H9 (cell line): ENCODE measurements at regions not wholly inside any gene's neighbourhood (a gene's known extent, or its start where the extent isn't known, plus 50 kb on each side); places are given as distances from the start of the nearest gene placed in this dataset.

Source experiments
- DNase-seq: peaks from one replicate; pipeline ENCODE4 v3.0.0-alpha.2; 2017
- H2AFZ ChIP-seq: one replicate; pipeline ENCODE4 v1.6.1; 2013; ENCODE audit warnings: mild to moderate bottlenecking, low read length, control low read depth, moderate library complexity
- H2AK5ac ChIP-seq: 2 replicates; pipeline ENCODE4 v1.6.1; 2013; ENCODE audit warnings: low read length, control low read depth, mixed read lengths; ENCODE audit not compliant: insufficient read length
- H2BK120ac ChIP-seq: one replicate; pipeline ENCODE4 v1.6.1; 2013; ENCODE audit warnings: low read depth, mild to moderate bottlenecking, low read length, control low read depth, inconsistent platforms; ENCODE audit not compliant: poor library complexity, severe bottlenecking
- H2BK12ac ChIP-seq: 2 replicates; pipeline ENCODE4 v1.6.1; 2013; ENCODE audit warnings: low read length, control low read depth, mixed read lengths, low read depth; ENCODE audit not compliant: insufficient read length
- H2BK15ac ChIP-seq: 2 replicates; pipeline ENCODE4 v1.6.1; 2013; ENCODE audit warnings: low read depth, low read length, control low read depth
- H2BK20ac ChIP-seq: one replicate; pipeline ENCODE4 v1.6.1; 2013; ENCODE audit warnings: low read depth, mild to moderate bottlenecking, low read length, control low read depth, inconsistent platforms; ENCODE audit not compliant: poor library complexity, severe bottlenecking
- H2BK5ac ChIP-seq: 2 replicates; pipeline ENCODE4 v1.6.1; 2013; ENCODE audit warnings: low read length, control low read depth, mixed read lengths; ENCODE audit not compliant: insufficient read length
- H3K14ac ChIP-seq: 2 replicates; pipeline ENCODE4 v1.6.1; 2013; ENCODE audit warnings: low read length, control low read depth; ENCODE audit not compliant: insufficient read depth
- H3K18ac ChIP-seq: 2 replicates; pipeline ENCODE4 v1.6.1; 2013; ENCODE audit warnings: low read depth, mild to moderate bottlenecking, mixed read lengths, low read length, control low read depth; ENCODE audit not compliant: insufficient read length
- H3K23ac ChIP-seq: 2 replicates; pipeline ENCODE4 v1.6.1; 2013; ENCODE audit warnings: low read length, control low read depth, mixed read lengths, low read depth; ENCODE audit not compliant: insufficient read length
- H3K23me2 ChIP-seq: 2 replicates; pipeline ENCODE4 v1.6.1; 2013; ENCODE audit warnings: low read depth, mild to moderate bottlenecking, mixed read lengths, low read length, control low read depth; ENCODE audit not compliant: insufficient read length, poor library complexity, severe bottlenecking
- H3K27ac ChIP-seq: 2 replicates; pipeline ENCODE4 v1.5.1; 2013; ENCODE audit warnings: low read length, control low read depth, mixed read lengths, low read depth; ENCODE audit not compliant: insufficient read length
- H3K27me3 ChIP-seq: 2 replicates; pipeline ENCODE4 v1.6.1; 2013; ENCODE audit warnings: low read length, control low read depth, inconsistent platforms; ENCODE audit not compliant: insufficient read depth
- H3K4ac ChIP-seq: 2 replicates; pipeline ENCODE4 v1.6.1; 2013; ENCODE audit warnings: low read depth, mild to moderate bottlenecking, control low read depth, inconsistent platforms, low read length, moderate library complexity
- H3K4me1 ChIP-seq: 2 replicates; pipeline ENCODE4 v1.6.1; 2013; ENCODE audit warnings: low read length, control low read depth, inconsistent platforms; ENCODE audit not compliant: insufficient read depth
- H3K4me2 ChIP-seq: 2 replicates; pipeline ENCODE4 v1.6.1; 2013; ENCODE audit warnings: low read length, control low read depth, mixed read lengths; ENCODE audit not compliant: insufficient read length, insufficient read depth
- H3K56ac ChIP-seq: 2 replicates; pipeline ENCODE4 v1.6.1; 2013; ENCODE audit warnings: low read depth, mild to moderate bottlenecking, mixed read lengths, low read length, control low read depth; ENCODE audit not compliant: insufficient read length
- H3K79me1 ChIP-seq: 2 replicates; pipeline ENCODE4 v1.6.1; 2013; ENCODE audit warnings: low read depth, mild to moderate bottlenecking, moderate library complexity, low read length, control low read depth, inconsistent platforms; ENCODE audit not compliant: insufficient read depth, poor library complexity, severe bottlenecking
- H3K79me2 ChIP-seq: 2 replicates; pipeline ENCODE4 v1.6.1; 2013; ENCODE audit warnings: low read length, control low read depth, inconsistent platforms; ENCODE audit not compliant: insufficient read depth
- H3K9ac ChIP-seq: 2 replicates; pipeline ENCODE4 v1.6.1; 2013; ENCODE audit warnings: low read length, control low read depth, mixed read lengths; ENCODE audit not compliant: insufficient read length; ENCODE audit errors: extremely low read depth
- H3K9me3 ChIP-seq: one replicate; pipeline ENCODE4 v1.6.1; 2013; ENCODE audit warnings: low read depth, low read length, inconsistent platforms; ENCODE audit not compliant: control insufficient read depth
- H3T11ph ChIP-seq: one replicate; pipeline ENCODE4 v1.6.1; 2013; ENCODE audit warnings: mild to moderate bottlenecking, low read length, control low read depth, inconsistent platforms
- H4K20me1 ChIP-seq: one replicate; pipeline ENCODE4 v1.6.1; 2013; ENCODE audit not compliant: control insufficient read depth, insufficient read length, insufficient read depth
- H4K5ac ChIP-seq: 2 replicates; pipeline ENCODE4 v1.6.1; 2013; ENCODE audit warnings: low read depth, mild to moderate bottlenecking, mixed read lengths, low read length, control low read depth; ENCODE audit not compliant: insufficient read length
- H4K8ac ChIP-seq: replicated peaks from 2 replicates; pipeline ENCODE4 v1.6.1; 2013; ENCODE audit warnings: low read length, control low read depth, mixed read lengths, low read depth; ENCODE audit not compliant: insufficient read length
- H4K91ac ChIP-seq: 2 replicates; pipeline ENCODE4 v1.6.1; 2013; ENCODE audit warnings: low read depth, mild to moderate bottlenecking, moderate library complexity, mixed read lengths, low read length, control low read depth; ENCODE audit not compliant: insufficient read length
- H3K27ac Mint-ChIP-seq, 3 experiments: 2 replicates in 2 of 3; 3 replicates in 1 of 3; pipeline ENCODE4 v1.8.0; 2020 to 2021; ENCODE audit warnings: mixed read lengths in 3 of 3, mild to moderate bottlenecking in 1 of 3, moderate library complexity in 1 of 3
- H3K27me3 Mint-ChIP-seq: 2 replicates; pipeline ENCODE4 v1.8.0; 2021; ENCODE audit warnings: low read depth, mild to moderate bottlenecking, moderate library complexity, mixed read lengths
- H3K36me3 Mint-ChIP-seq, 3 experiments: 2 replicates in 2 of 3; 3 replicates in 1 of 3; pipeline ENCODE4 v1.8.0; 2020 to 2021; ENCODE audit warnings: low read depth in 3 of 3, mixed read lengths in 3 of 3; ENCODE audit not compliant: insufficient read depth in 1 of 3
- H3K4me1 Mint-ChIP-seq, 2 experiments: 2 replicates each; pipeline ENCODE4 v1.8.0; 2020; ENCODE audit warnings: mixed read lengths in 2 of 2
- H3K4me3 Mint-ChIP-seq, 2 experiments: 2 replicates in 1 of 2; 3 replicates in 1 of 2; pipeline ENCODE4 v1.8.0; 2020 to 2021; ENCODE audit warnings: mild to moderate bottlenecking in 2 of 2, mixed read lengths in 2 of 2, moderate library complexity in 1 of 2
- H3K9me3 Mint-ChIP-seq, 2 experiments: 2 replicates in 1 of 2; 3 replicates in 1 of 2; pipeline ENCODE4 v1.8.0; 2020; ENCODE audit warnings: mild to moderate bottlenecking in 2 of 2, mixed read lengths in 2 of 2, moderate library complexity in 1 of 2
- CTCF ChIP-seq: fragments of 200-600 bp; sonication (generic); conservative IDR thresholded peaks from 3 replicates; pipeline ENCODE4 v1.8.0; 2021; ENCODE audit warnings: antibody characterized with exemption, mild to moderate bottlenecking
- WGBS: extraction: QIAGEN DNeasy Blood & Tissue Kit; methylation state at CpG from one replicate; pipeline ENCODE4 v1.1.7; 2013; ENCODE audit warnings: missing lambda C conversion rate, low lambda C conversion rate, mixed read lengths; ENCODE audit not compliant: insufficient read length; ENCODE audit errors: extremely low coverage; 5-methylcytosine and 5-hydroxymethylcytosine counted together

- Histone ChIP-seq H3K4me1 (peaks cover 2% of the 10 kb centered on the region; the same call in 1 of the 2 replicates), H4K5ac (no peak overlapping the region), H3K4ac (no peak overlapping the region), H3K23me2 (no peaks in the 10 kb centered on the region), H2BK12ac (no peak overlapping the region), H3K23ac (no peak overlapping the region), H2BK15ac (no peak overlapping the region), H3K9ac (no peak overlapping the region), H3K14ac (no peak overlapping the region), H3T11ph (no peak overlapping the region), H2BK5ac (no peak overlapping the region), H4K91ac (no peak overlapping the region), H3K9me3 (no peaks in the 10 kb centered on the region), H3K79me1 (no peaks in the 10 kb centered on the region), H3K56ac (no peak overlapping the region), H3K27ac (no peak overlapping the region), H3K27me3 (no peaks in the 10 kb centered on the region), H2AFZ (no peak overlapping the region), H2AK5ac (no peak overlapping the region), H3K18ac (no peak overlapping the region), H2BK20ac (no peak overlapping the region), H4K20me1 (no peaks in the 10 kb centered on the region), H2BK120ac (no peak overlapping the region), H3K79me2 (no peaks in the 10 kb centered on the region), H3K4me2 (no peak overlapping the region), H4K8ac (no peak overlapping the region)
- no peak for TF ChIP-seq CTCF
- no peak for DNase-seq
- Mint-ChIP-seq H3K9me3 (no peaks in the 10 kb centered on the region; a peak in 1 of 5 replicates), H3K4me1 (peaks cover 6 to 10% of the 10 kb centered on the region in 2 experiments; a peak in 3 of 4 replicates), H3K36me3 (peaks cover 0 to 6% (median 3%) of the 10 kb centered on the region in 3 experiments; a peak in 2 of 7 replicates), H3K27me3 (peaks cover 2% of the 10 kb centered on the region; the same call in 1 of the 2 replicates), H3K4me3 (no peak overlapping the region), H3K27ac (no peak overlapping the region)
- WGBS = no CpG with 5 or more reads among the region's 2 CpGs
Measured at GRCh38 chr4:188221090-188221489, 81.8 kb downstream of the TRIML1 start.
